GM12878 (cell line): ENCODE measurements at regions not wholly inside any gene's neighbourhood (a gene's known extent, or its start where the extent isn't known, plus 50 kb on each side); places are given as distances from the start of the nearest gene placed in this dataset.

Source experiments
- ATAC-seq: fragments of 200-7000 bp; cut with Tn5 transposase; 3 replicates; pipeline ENCODE4 v1.9.1; 2020; ENCODE audit warnings: mild to moderate bottlenecking, moderate library complexity
- BruUV-seq: library from RNA; stranded (reverse); fragments of 400-500 nt; replicated peaks from 2 replicates; lab custom pipeline; 2021; lab: Mats Ljungman, UMichigan
- CTCF ChIA-PET: fragments of 300-600 bp; sonication (Branson Sonifier 250); formaldehyde crosslinking; extraction: SDS; loops from one replicate; lab custom pipeline; 2021; ENCODE audit warnings: inconsistent platforms; lab: Yijun Ruan, JAX
- POLR2A ChIA-PET: fragments of 350-600 bp; formaldehyde crosslinking; extraction: SDS; loops from one replicate; lab custom pipeline; 2021; ENCODE audit warnings: inconsistent platforms; lab: Charles Lee
- RAD21 ChIA-PET: fragments of 300-600 bp; sonication (Branson Sonifier 250); formaldehyde crosslinking; loops from one replicate; lab custom pipeline; 2023; ENCODE audit warnings: antibody characterized with exemption; ENCODE audit not compliant: unreplicated experiment; lab: Charles Lee
- SMC1A ChIA-PET: fragments of 300-600 bp; sonication (Branson Sonifier 250); formaldehyde crosslinking; loops from one replicate; lab custom pipeline; 2023; ENCODE audit not compliant: unreplicated experiment, uncharacterized antibody; lab: Charles Lee
- DNase-seq: peaks from one replicate; pipeline ENCODE4 v3.0.0-alpha.2; 2011; ENCODE audit warnings: low read depth, low spot score
- FAIRE-seq: peaks from 3 replicates; lab custom pipeline; 2011; peaks lifted over from hg19 to GRCh38; lab: Jason Lieb, UNC
- H2AFZ ChIP-seq: 2 replicates; pipeline ENCODE4 v1.6.0; 2011; ENCODE audit warnings: low read depth, low read length, control low read depth; ENCODE audit not compliant: control insufficient read depth
- H3K27ac ChIP-seq: 2 replicates; pipeline ENCODE4 v1.5.1; 2011; ENCODE audit warnings: control low read depth; ENCODE audit not compliant: control insufficient read depth, insufficient read depth
- H3K27me3 ChIP-seq, 2 experiments: replicated peaks in 1 of 2; 2 replicates each; pipeline versions ENCODE4 v1.6.0 to v1.6.1; 2011; ENCODE audit warnings: low read length in 1 of 2; ENCODE audit not compliant: control insufficient read depth in 2 of 2, insufficient read depth in 2 of 2
- H3K36me3 ChIP-seq, 2 experiments: 2 replicates each; pipeline ENCODE4 v1.5.1; 2011; ENCODE audit warnings: low read length in 1 of 2; ENCODE audit not compliant: control insufficient read depth in 2 of 2, insufficient read depth in 2 of 2
- H3K4me1 ChIP-seq: 2 replicates; pipeline ENCODE4 v1.6.1; 2011; ENCODE audit warnings: mild to moderate bottlenecking, low read length, moderate library complexity, mixed read lengths; ENCODE audit not compliant: control insufficient read depth, insufficient read depth
- H3K4me2 ChIP-seq: 2 replicates; pipeline ENCODE4 v1.6.0; 2011; ENCODE audit warnings: control low read depth; ENCODE audit not compliant: control insufficient read depth, insufficient read depth
- H3K4me3 ChIP-seq: fragments of 200-600 bp; sonication (generic); 2 replicates; pipeline ENCODE4 v1.5.1; 2016
- H3K79me2 ChIP-seq: 2 replicates; pipeline ENCODE4 v1.6.0; 2011; ENCODE audit warnings: low read length; ENCODE audit not compliant: control insufficient read depth, insufficient read depth
- H3K9ac ChIP-seq: 2 replicates; pipeline ENCODE4 v1.8.0; 2011; ENCODE audit warnings: low read length, control low read depth, mixed read lengths; ENCODE audit not compliant: control insufficient read depth, insufficient read depth
- H3K9me3 ChIP-seq: replicated peaks from 3 replicates; pipeline ENCODE4 v1.5.1; 2011; ENCODE audit warnings: mild to moderate bottlenecking, low read length; ENCODE audit not compliant: control insufficient read depth, insufficient read depth
- H4K20me1 ChIP-seq: 2 replicates; pipeline ENCODE4 v1.6.0; 2011; ENCODE audit not compliant: control insufficient read depth, insufficient read depth
- CBX3 ChIP-seq: fragments of 200-600 bp; sonication (generic); IDR thresholded peaks from 2 replicates; pipeline ENCODE4 v1.6.1; 2016; ENCODE audit warnings: low read depth, borderline replicate concordance
- NR2C1 ChIP-seq: fragments of 450-650 bp; IDR thresholded peaks from 2 replicates; pipeline ENCODE4 v1.6.1; 2017; ENCODE audit warnings: antibody characterized with exemption, mild to moderate bottlenecking, moderate library complexity
- SMARCA5 ChIP-seq: fragments of 450-650 bp; IDR thresholded peaks from 2 replicates; pipeline ENCODE4 v1.6.1; 2017; ENCODE audit warnings: mild to moderate bottlenecking
- TBL1XR1 ChIP-seq: IDR thresholded peaks from 2 replicates; pipeline ENCODE4 v1.6.1; 2012; ENCODE audit warnings: low read depth, low read length, improper control_type of control experiment
- TCF7 ChIP-seq: IDR thresholded peaks from 2 replicates; pipeline ENCODE4 v1.6.1; 2014; ENCODE audit warnings: antibody characterized with exemption, borderline replicate concordance
- WGBS: methylation state at CpG from one replicate; pipeline ENCODE4 v1.1.6; 2016; ENCODE audit warnings: low lambda C conversion rate; ENCODE audit not compliant: insufficient replicate concordance, insufficient coverage; ENCODE audit errors: missing lambda C conversion rate; 5-methylcytosine and 5-hydroxymethylcytosine counted together
- in situ Hi-C: fragments of 300-500 bp; cut with MboI; formaldehyde crosslinking; loops from 9 replicates; pipeline ENCODE4 v1.14.3; 2018; ENCODE audit warnings: mixed read lengths
- intact Hi-C: fragments of 100-400 bp; cut with micrococcal nuclease; formaldehyde crosslinking; loops from one replicate; pipeline ENCODE4 v1.14.2; 2022; ENCODE audit not compliant: unreplicated experiment
- TF ChIP-seq, protein P1 (sequence below), 3 experiments: IDR thresholded peaks in 2 of 3; conservative IDR thresholded peaks in 1 of 3; 2 replicates each; pipeline ENCODE4 v1.5.1; 2011; ENCODE audit warnings: low read depth in 3 of 3, low read length in 3 of 3, mild to moderate bottlenecking in 3 of 3, control low read depth in 2 of 3, moderate library complexity in 2 of 3, inconsistent platforms in 1 of 3, mixed read lengths in 1 of 3; ENCODE audit not compliant: control insufficient read depth in 2 of 3, insufficient read depth in 1 of 3; ENCODE audit errors: extremely low read depth in 1 of 3
- TF ChIP-seq, protein P2 (sequence below): IDR thresholded peaks from 2 replicates; pipeline ENCODE4 v1.6.1; 2011; ENCODE audit warnings: low read depth, mild to moderate bottlenecking, low read length, moderate library complexity, borderline replicate concordance; ENCODE audit errors: extremely low read depth
- TF ChIP-seq, protein P3 (sequence below): fragments of 450-650 bp; IDR thresholded peaks from 2 replicates; pipeline ENCODE4 v1.6.1; 2017; ENCODE audit warnings: antibody characterized with exemption, mild to moderate bottlenecking, moderate library complexity
- TF ChIP-seq, protein P4 (sequence below): fragments of 450-650 bp; conservative IDR thresholded peaks from 2 replicates; pipeline ENCODE4 v1.6.1; 2017; ENCODE audit warnings: mild to moderate bottlenecking, moderate library complexity

DNA sequence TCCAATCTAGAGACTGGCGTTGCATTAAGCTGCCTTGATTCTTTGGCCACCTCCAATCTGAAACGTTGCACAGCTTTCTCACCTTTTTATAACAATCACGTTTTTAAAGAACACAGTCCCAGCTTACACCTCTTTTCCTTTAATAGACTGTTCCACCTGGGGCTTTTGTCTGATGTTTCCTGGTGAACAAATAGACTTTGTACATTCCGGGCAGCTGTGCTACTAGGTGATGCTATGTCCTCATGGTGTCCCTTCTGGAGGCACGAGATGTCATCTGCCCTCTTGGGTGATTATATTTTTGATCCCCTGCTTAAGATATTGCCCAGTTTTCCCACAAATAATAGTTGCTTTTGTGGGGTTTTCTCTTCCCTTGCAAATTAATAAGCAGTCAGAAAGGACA, 225.5 kb downstream of the SOX9 start (continued):
- TF ChIP-seq, protein P1, sequence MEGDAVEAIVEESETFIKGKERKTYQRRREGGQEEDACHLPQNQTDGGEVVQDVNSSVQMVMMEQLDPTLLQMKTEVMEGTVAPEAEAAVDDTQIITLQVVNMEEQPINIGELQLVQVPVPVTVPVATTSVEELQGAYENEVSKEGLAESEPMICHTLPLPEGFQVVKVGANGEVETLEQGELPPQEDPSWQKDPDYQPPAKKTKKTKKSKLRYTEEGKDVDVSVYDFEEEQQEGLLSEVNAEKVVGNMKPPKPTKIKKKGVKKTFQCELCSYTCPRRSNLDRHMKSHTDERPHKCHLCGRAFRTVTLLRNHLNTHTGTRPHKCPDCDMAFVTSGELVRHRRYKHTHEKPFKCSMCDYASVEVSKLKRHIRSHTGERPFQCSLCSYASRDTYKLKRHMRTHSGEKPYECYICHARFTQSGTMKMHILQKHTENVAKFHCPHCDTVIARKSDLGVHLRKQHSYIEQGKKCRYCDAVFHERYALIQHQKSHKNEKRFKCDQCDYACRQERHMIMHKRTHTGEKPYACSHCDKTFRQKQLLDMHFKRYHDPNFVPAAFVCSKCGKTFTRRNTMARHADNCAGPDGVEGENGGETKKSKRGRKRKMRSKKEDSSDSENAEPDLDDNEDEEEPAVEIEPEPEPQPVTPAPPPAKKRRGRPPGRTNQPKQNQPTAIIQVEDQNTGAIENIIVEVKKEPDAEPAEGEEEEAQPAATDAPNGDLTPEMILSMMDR (IDR thresholded peaks at IDR 0.05 in 2 of 3, conservative IDR thresholded peaks at IDR 0.05 in 1 of 3; ENCODE audit: control insufficient read depth in 2 of 3, extremely low read depth in 1 of 3, insufficient read depth in 1 of 3, low read depth in 3 of 3, low read length in 3 of 3): no peak
- TF ChIP-seq, protein P2, sequence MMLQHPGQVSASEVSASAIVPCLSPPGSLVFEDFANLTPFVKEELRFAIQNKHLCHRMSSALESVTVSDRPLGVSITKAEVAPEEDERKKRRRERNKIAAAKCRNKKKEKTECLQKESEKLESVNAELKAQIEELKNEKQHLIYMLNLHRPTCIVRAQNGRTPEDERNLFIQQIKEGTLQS: no peak

DNA sequence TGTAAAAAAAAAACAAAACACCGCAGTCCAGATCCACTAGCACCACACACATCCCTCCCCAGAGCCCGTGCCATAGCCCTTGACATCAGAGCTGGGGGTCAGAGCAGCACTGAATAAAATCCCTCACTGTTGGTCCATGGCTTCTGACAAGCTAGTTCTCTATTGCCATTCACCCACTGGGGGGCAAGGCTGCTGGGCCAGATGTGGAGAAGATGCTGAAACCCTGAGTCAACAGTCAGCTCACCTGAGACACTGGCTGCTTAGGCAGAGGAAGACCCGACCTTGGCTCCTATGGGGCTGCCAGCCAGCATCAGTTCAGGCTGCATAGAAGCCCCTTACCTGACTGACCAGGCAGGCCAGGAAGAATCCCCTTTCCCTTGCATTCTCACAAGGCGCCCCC, 228.2 kb downstream of the SOX9 start:
- RAD21 ChIA-PET: interaction anchor here (0.7 kb wide), 1 partner anchor 146 kb away, joined by 3 read pairs; no protein-coding TSS in a partner anchor
- in situ Hi-C loops: no loop called here
- intact Hi-C loops: no loop called here
- Histone ChIP-seq H3K79me2 (no peaks in the 10 kb centered on the region), H3K4me3 (no peak overlapping the region), H2AFZ (no peak overlapping the region), H3K36me3 (no peaks in the 10 kb centered on the region), H3K9ac (no peak overlapping the region), H3K4me2 (no peak overlapping the region), H4K20me1 (no peaks in the 10 kb centered on the region), H3K27ac (no peak overlapping the region), H3K4me1 (no peaks in the 10 kb centered on the region), H3K9me3 (peaks cover 8% of the 10 kb centered on the region; the same call in 2 of the 3 replicates), H3K27me3 (0 out of 4 replicates have a peak, but pooled peaks cover 0 to 4% of the 10 kb centered on the region in 2 experiments)
- no peak for ATAC-seq
- no TSS peak for BruUV-seq
- DNase-seq: no peak
- SMC1A ChIA-PET: interaction anchor here (0.6 kb wide), 1 partner anchor 57 kb away, joined by 3 read pairs; no protein-coding TSS in a partner anchor
- CTCF ChIA-PET: no interaction called here
- TF ChIP-seq CBX3 (no peak), TCF7 (no peak), SMARCA5 (no peak), NR2C1 (no peak), TBL1XR1 (no peak)
- TF ChIP-seq, protein P3, sequence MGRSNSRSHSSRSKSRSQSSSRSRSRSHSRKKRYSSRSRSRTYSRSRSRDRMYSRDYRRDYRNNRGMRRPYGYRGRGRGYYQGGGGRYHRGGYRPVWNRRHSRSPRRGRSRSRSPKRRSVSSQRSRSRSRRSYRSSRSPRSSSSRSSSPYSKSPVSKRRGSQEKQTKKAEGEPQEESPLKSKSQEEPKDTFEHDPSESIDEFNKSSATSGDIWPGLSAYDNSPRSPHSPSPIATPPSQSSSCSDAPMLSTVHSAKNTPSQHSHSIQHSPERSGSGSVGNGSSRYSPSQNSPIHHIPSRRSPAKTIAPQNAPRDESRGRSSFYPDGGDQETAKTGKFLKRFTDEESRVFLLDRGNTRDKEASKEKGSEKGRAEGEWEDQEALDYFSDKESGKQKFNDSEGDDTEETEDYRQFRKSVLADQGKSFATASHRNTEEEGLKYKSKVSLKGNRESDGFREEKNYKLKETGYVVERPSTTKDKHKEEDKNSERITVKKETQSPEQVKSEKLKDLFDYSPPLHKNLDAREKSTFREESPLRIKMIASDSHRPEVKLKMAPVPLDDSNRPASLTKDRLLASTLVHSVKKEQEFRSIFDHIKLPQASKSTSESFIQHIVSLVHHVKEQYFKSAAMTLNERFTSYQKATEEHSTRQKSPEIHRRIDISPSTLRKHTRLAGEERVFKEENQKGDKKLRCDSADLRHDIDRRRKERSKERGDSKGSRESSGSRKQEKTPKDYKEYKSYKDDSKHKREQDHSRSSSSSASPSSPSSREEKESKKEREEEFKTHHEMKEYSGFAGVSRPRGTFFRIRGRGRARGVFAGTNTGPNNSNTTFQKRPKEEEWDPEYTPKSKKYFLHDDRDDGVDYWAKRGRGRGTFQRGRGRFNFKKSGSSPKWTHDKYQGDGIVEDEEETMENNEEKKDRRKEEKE: no peak
- TF ChIP-seq, protein P4, sequence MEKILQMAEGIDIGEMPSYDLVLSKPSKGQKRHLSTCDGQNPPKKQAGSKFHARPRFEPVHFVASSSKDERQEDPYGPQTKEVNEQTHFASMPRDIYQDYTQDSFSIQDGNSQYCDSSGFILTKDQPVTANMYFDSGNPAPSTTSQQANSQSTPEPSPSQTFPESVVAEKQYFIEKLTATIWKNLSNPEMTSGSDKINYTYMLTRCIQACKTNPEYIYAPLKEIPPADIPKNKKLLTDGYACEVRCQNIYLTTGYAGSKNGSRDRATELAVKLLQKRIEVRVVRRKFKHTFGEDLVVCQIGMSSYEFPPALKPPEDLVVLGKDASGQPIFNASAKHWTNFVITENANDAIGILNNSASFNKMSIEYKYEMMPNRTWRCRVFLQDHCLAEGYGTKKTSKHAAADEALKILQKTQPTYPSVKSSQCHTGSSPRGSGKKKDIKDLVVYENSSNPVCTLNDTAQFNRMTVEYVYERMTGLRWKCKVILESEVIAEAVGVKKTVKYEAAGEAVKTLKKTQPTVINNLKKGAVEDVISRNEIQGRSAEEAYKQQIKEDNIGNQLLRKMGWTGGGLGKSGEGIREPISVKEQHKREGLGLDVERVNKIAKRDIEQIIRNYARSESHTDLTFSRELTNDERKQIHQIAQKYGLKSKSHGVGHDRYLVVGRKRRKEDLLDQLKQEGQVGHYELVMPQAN: no peak
- no peak for FAIRE-seq
- WGBS: 46% methylated on average over 4 of the region's 4 CpGs
- POLR2A ChIA-PET: no interaction called here
